SK-N-SH (cell line): ENCODE measurements at regions not wholly inside any gene's neighbourhood (a gene's known extent, or its start where the extent isn't known, plus 50 kb on each side); places are given as distances from the start of the nearest gene placed in this dataset.

Experiments used
- ELF1 ChIP-seq: IDR thresholded peaks from 2 replicates; pipeline ENCODE4 v1.4.0; 2012
- EP300 ChIP-seq, 2 experiments: IDR thresholded peaks; 2 replicates each; pipeline versions ENCODE4 v1.4.0 to v1.6.1; 2012; ENCODE audit warnings: borderline replicate concordance in 1 of 2, low read depth in 1 of 2, low read length in 1 of 2
- EZH2phosphoT487 ChIP-seq: fragments of 200-600 bp; sonication (generic); IDR thresholded peaks from 2 replicates; pipeline ENCODE4 v1.6.1; 2017; ENCODE audit warnings: low read depth, mixed run types, mild to moderate bottlenecking, antibody characterized with exemption, moderate library complexity, borderline replicate concordance
- SMC3 ChIP-seq: IDR thresholded peaks from 2 replicates; pipeline ENCODE4 v1.6.1; 2012; ENCODE audit warnings: low read depth, low read length, improper control_type of control experiment
- TCF12 ChIP-seq: IDR thresholded peaks from 2 replicates; pipeline ENCODE4 v1.4.0; 2012
- TF ChIP-seq, protein P1 (sequence below): fragments of 200-600 bp; sonication (generic); IDR thresholded peaks from 2 replicates; pipeline ENCODE4 v1.6.1; 2017; ENCODE audit warnings: antibody characterized with exemption, mild to moderate bottlenecking, moderate library complexity

DNA sequence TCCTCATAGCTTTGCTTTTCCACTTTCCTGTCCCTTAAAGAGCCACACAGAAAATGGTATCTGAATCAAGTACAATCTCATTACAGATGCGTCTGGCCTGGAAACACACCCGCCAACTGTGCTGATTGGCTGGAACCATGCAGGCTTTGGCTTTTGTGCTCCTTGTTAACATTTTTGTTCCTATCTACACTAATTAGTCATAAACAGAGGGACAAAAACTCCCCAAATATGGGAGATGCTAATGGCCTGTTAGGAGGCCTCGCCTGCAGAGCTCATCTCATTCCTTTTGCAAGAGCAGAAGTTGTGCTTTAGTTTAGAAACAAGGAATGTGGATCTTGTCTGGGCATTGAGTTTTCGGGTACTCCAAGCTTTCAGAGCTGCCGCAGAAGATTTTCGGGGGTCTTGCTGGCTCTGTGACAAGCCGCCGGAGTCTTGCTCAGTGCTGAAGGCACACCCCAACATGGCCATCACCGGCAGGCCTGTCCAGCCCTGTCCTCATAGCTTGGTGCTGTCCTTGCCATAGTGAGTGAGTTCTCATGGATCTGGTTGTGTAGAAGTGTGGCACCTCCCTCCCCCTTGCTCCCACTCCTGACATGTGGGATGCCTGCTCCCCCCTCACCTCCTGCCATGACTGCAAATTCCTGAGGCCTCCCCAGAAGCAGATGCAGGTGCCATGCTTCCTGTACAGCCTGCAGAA, 69.8 kb downstream of the METRNL start:
- TF ChIP-seq, protein P1, sequence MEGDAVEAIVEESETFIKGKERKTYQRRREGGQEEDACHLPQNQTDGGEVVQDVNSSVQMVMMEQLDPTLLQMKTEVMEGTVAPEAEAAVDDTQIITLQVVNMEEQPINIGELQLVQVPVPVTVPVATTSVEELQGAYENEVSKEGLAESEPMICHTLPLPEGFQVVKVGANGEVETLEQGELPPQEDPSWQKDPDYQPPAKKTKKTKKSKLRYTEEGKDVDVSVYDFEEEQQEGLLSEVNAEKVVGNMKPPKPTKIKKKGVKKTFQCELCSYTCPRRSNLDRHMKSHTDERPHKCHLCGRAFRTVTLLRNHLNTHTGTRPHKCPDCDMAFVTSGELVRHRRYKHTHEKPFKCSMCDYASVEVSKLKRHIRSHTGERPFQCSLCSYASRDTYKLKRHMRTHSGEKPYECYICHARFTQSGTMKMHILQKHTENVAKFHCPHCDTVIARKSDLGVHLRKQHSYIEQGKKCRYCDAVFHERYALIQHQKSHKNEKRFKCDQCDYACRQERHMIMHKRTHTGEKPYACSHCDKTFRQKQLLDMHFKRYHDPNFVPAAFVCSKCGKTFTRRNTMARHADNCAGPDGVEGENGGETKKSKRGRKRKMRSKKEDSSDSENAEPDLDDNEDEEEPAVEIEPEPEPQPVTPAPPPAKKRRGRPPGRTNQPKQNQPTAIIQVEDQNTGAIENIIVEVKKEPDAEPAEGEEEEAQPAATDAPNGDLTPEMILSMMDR, result no peak
- no peak for TF ChIP-seq ELF1
- no peak for TF ChIP-seq EZH2phosphoT487
- no peak for TF ChIP-seq EP300 (IDR thresholded peaks at IDR 0.05; ENCODE audit: borderline replicate concordance in 1 of 2, low read depth in 1 of 2, low read length in 1 of 2)
- no peak for TF ChIP-seq SMC3
- no peak for TF ChIP-seq TCF12
